ENCODE measurements at regions not wholly inside any gene's neighbourhood (a gene's known extent, or its start where the extent isn't known, plus 50 kb on each side); places are given as distances from the start of the nearest gene placed in this dataset.
A peak's percentile ranks its signal among the peaks of the same experiment; 100 is the strongest.
"Not testable (repeated sequence)": the region's sequence is repeated elsewhere in the genome, so short reads cannot be mapped to it uniquely, and the experiment has no call there.

- no peak for DNase-seq
These were observed 78.6 kb upstream of the HPCAL1 start for GRCh38 chr2:10223932-10224720.

- DNase-seq = no peak
These were observed 78.0 kb upstream of the HPCAL1 start for GRCh38 chr2:10224734-10225133.

- peak; percentile 46 for DNase-seq
These were observed 77.2 kb upstream of the HPCAL1 start for GRCh38 chr2:10225291-10226037.

GRCh38 chr2:10226038-10226724 lies 76.5 kb upstream of the HPCAL1 start:
- no peak for DNase-seq

- DNase-seq = no peak
These were observed 73.9 kb upstream of the HPCAL1 start for GRCh38 chr2:10228611-10229365.

GRCh38 chr2:10229462-10230099 lies 73.1 kb upstream of the HPCAL1 start:
- no peak for DNase-seq

- DNase-seq = no peak
These were observed 72.2 kb upstream of the HPCAL1 start for GRCh38 chr2:10230499-10230898.

GRCh38 chr2:10230921-10231320 lies 71.8 kb upstream of the HPCAL1 start:
- not testable (repeated sequence) for DNase-seq

GRCh38 chr2:10231551-10232085 lies 71.1 kb upstream of the HPCAL1 start:
- DNase-seq = no peak

GRCh38 chr2:10232096-10232815 lies 70.4 kb upstream of the HPCAL1 start:
- no peak for DNase-seq

GRCh38 chr2:10233131-10234012 lies 69.3 kb upstream of the HPCAL1 start:
- DNase-seq = no peak

GRCh38 chr2:10234013-10234306 lies 68.7 kb upstream of the HPCAL1 start:
- DNase-seq = no peak

- no peak for DNase-seq
These were observed 68.2 kb upstream of the HPCAL1 start for GRCh38 chr2:10234409-10235094.

GRCh38 chr2:10235099-10235908 lies 67.4 kb upstream of the HPCAL1 start:
- no peak for DNase-seq

GRCh38 chr2:10235909-10236550 lies 66.7 kb upstream of the HPCAL1 start:
- DNase-seq = no peak

- no peak for DNase-seq
These were observed 65.9 kb upstream of the HPCAL1 start for GRCh38 chr2:10236571-10237391.

Measured in left kidney (tissue), 1 donor.